SK-N-SH (cell line): ENCODE measurements at regions not wholly inside any gene's neighbourhood (a gene's known extent, or its start where the extent isn't known, plus 50 kb on each side); places are given as distances from the start of the nearest gene placed in this dataset.

Experiments used
- EZH2phosphoT487 ChIP-seq: fragments of 200-600 bp; sonication (generic); IDR thresholded peaks from 2 replicates; pipeline ENCODE4 v1.6.1; 2017; ENCODE audit warnings: low read depth, mixed run types, mild to moderate bottlenecking, antibody characterized with exemption, moderate library complexity, borderline replicate concordance
- GABPA ChIP-seq: IDR thresholded peaks from 2 replicates; pipeline ENCODE4 v1.4.0; 2012; ENCODE audit warnings: low read depth, mild to moderate bottlenecking
- JUND ChIP-seq: IDR thresholded peaks from 2 replicates; pipeline ENCODE4 v1.4.0; 2012
- NRF1 ChIP-seq: IDR thresholded peaks from 2 replicates; pipeline ENCODE4 v1.6.1; 2012; ENCODE audit warnings: low read depth, mild to moderate bottlenecking, low read length
- PBX3 ChIP-seq: IDR thresholded peaks from 2 replicates; pipeline ENCODE4; 2012
- RXRA ChIP-seq: IDR thresholded peaks from 2 replicates; pipeline ENCODE4 v1.4.0; 2012; ENCODE audit warnings: low read depth, mild to moderate bottlenecking, borderline replicate concordance
- TF ChIP-seq, protein P1 (sequence below): fragments of 200-600 bp; sonication (generic); IDR thresholded peaks from 2 replicates; pipeline ENCODE4 v1.6.1; 2017; ENCODE audit warnings: antibody characterized with exemption, mild to moderate bottlenecking, moderate library complexity

GRCh38 chr10:33638891-33639290 lies 304.4 kb upstream of the NRP1 start:
- TF ChIP-seq GABPA = no peak
- TF ChIP-seq JUND = no peak
- TF ChIP-seq, protein P1, sequence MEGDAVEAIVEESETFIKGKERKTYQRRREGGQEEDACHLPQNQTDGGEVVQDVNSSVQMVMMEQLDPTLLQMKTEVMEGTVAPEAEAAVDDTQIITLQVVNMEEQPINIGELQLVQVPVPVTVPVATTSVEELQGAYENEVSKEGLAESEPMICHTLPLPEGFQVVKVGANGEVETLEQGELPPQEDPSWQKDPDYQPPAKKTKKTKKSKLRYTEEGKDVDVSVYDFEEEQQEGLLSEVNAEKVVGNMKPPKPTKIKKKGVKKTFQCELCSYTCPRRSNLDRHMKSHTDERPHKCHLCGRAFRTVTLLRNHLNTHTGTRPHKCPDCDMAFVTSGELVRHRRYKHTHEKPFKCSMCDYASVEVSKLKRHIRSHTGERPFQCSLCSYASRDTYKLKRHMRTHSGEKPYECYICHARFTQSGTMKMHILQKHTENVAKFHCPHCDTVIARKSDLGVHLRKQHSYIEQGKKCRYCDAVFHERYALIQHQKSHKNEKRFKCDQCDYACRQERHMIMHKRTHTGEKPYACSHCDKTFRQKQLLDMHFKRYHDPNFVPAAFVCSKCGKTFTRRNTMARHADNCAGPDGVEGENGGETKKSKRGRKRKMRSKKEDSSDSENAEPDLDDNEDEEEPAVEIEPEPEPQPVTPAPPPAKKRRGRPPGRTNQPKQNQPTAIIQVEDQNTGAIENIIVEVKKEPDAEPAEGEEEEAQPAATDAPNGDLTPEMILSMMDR = no peak
- no peak for TF ChIP-seq EZH2phosphoT487
- no peak for TF ChIP-seq NRF1
- TF ChIP-seq RXRA = no peak
- TF ChIP-seq PBX3 = no peak
